ENCODE measurements at regions not wholly inside any gene's neighbourhood (a gene's known extent, or its start where the extent isn't known, plus 50 kb on each side); places are given as distances from the start of the nearest gene placed in this dataset.

GRCh38 chr6:1538369-1538768, 71.3 kb upstream of the FOXC1 start:
- TF ChIP-seq CTCF (IDR thresholded peaks at IDR 0.05) (no peak), POLR2A (IDR thresholded peaks at IDR 0.05) (no peak), EP300 (IDR thresholded peaks at IDR 0.05) (no peak), POLR2AphosphoS5 (IDR thresholded peaks at IDR 0.05) (no peak)
